Muscle of leg (tissue), 3 donors: ENCODE measurements at regions not wholly inside any gene's neighbourhood (a gene's known extent, or its start where the extent isn't known, plus 50 kb on each side); places are given as distances from the start of the nearest gene placed in this dataset.
A peak's percentile ranks its signal among the peaks of the same experiment; 100 is the strongest.

ENCODE experiments used
- DNase-seq: peaks from one replicate; pipeline ENCODE4 v3.0.0; 2013
- H3K27ac ChIP-seq: one replicate; pipeline ENCODE4 v1.5.1; 2013; ENCODE audit warnings: mild to moderate bottlenecking, low read length, control low read depth
- H3K27me3 ChIP-seq: one replicate; pipeline ENCODE4 v1.6.1; 2013; ENCODE audit warnings: low read length; ENCODE audit not compliant: control insufficient read depth, insufficient read depth
- H3K36me3 ChIP-seq: one replicate; pipeline ENCODE4 v1.6.1; 2013; ENCODE audit warnings: low read length; ENCODE audit not compliant: control insufficient read depth, insufficient read depth
- H3K4me1 ChIP-seq: one replicate; pipeline ENCODE4 v1.6.1; 2013; ENCODE audit warnings: low read length; ENCODE audit not compliant: control insufficient read depth, insufficient read depth
- H3K4me3 ChIP-seq: one replicate; pipeline ENCODE4 v1.5.1; 2013; ENCODE audit warnings: low read length, control low read depth
- H3K9me3 ChIP-seq: replicated peaks from 2 replicates; pipeline ENCODE4 v1.6.1; 2013; ENCODE audit warnings: low read depth, low read length; ENCODE audit not compliant: control insufficient read depth
- WGBS: methylation state at CpG from one replicate; pipeline ENCODE4 v1.1.5; 2013; ENCODE audit warnings: missing lambda C conversion rate; ENCODE audit not compliant: insufficient coverage; 5-methylcytosine and 5-hydroxymethylcytosine counted together

- DNase-seq, result no peak
These were observed 773.9 kb upstream of the FANCL start for GRCh38 chr2:59015027-59015426.

GRCh38 chr2:59012971-59013370 is 771.8 kb upstream of the FANCL start:
- DNase-seq, result no peak
- WGBS, result no CpG with 5 or more reads among the region's 1 CpG
- Histone ChIP-seq H3K27me3 (no peaks in the 10 kb centered on the region), H3K27ac (no peak overlapping the region), H3K36me3 (no peaks in the 10 kb centered on the region), H3K4me3 (no peak overlapping the region), H3K9me3 (no peaks in the 10 kb centered on the region), H3K4me1 (no peaks in the 10 kb centered on the region)

More at GRCh38 chr2:59015027-59015426, 773.9 kb upstream of the FANCL start:
- Histone ChIP-seq H3K27ac (no peak overlapping the region), H3K4me1 (no peaks in the 10 kb centered on the region), H3K9me3 (no peaks in the 10 kb centered on the region), H3K27me3 (no peaks in the 10 kb centered on the region), H3K4me3 (no peak overlapping the region), H3K36me3 (no peaks in the 10 kb centered on the region)
- 87% methylated on average over 3 of the region's 6 CpGs for WGBS

GRCh38 chr2:59012234-59012633 is 771.1 kb upstream of the FANCL start:
- Histone ChIP-seq H3K27ac (no peak overlapping the region), H3K36me3 (no peaks in the 10 kb centered on the region), H3K4me1 (no peaks in the 10 kb centered on the region), H3K9me3 (no peaks in the 10 kb centered on the region), H3K27me3 (no peaks in the 10 kb centered on the region), H3K4me3 (no peak overlapping the region)
- no CpG with 5 or more reads among the region's 5 CpGs for whole genome bisulfite sequencing
- DNase-seq, result no peak

- Histone ChIP-seq H3K27ac (no peak overlapping the region), H3K4me3 (no peak overlapping the region), H3K27me3 (no peaks in the 10 kb centered on the region), H3K9me3 (no peaks in the 10 kb centered on the region), H3K4me1 (no peaks in the 10 kb centered on the region), H3K36me3 (no peaks in the 10 kb centered on the region)
- DNase-seq, result no peak
These were observed 767.8 kb upstream of the FANCL start for GRCh38 chr2:59008950-59009349.

- Histone ChIP-seq H3K4me3 (no peak overlapping the region), H3K36me3 (no peaks in the 10 kb centered on the region), H3K4me1 (no peaks in the 10 kb centered on the region), H3K27ac (no peak overlapping the region), H3K27me3 (no peaks in the 10 kb centered on the region), H3K9me3 (no peaks in the 10 kb centered on the region)
- no peak for DNase-seq
- 38% methylated on average over 2 of the region's 5 CpGs for WGBS
These were observed 764.9 kb upstream of the FANCL start for GRCh38 chr2:59005836-59006615.

GRCh38 chr2:59004621-59005020 is 763.5 kb upstream of the FANCL start:
- no peak for DNase-seq
- Histone ChIP-seq H3K4me1 (no peaks in the 10 kb centered on the region), H3K36me3 (no peaks in the 10 kb centered on the region), H3K4me3 (no peak overlapping the region), H3K27me3 (no peaks in the 10 kb centered on the region), H3K9me3 (no peaks in the 10 kb centered on the region), H3K27ac (no peak overlapping the region)

GRCh38 chr2:59000796-59001195 is 759.7 kb upstream of the FANCL start:
- Histone ChIP-seq H3K27ac (no peak overlapping the region), H3K4me1 (no peaks in the 10 kb centered on the region), H3K9me3 (no peaks in the 10 kb centered on the region), H3K27me3 (no peaks in the 10 kb centered on the region), H3K4me3 (no peak overlapping the region), H3K36me3 (no peaks in the 10 kb centered on the region)
- WGBS, result no CpG with 5 or more reads among the region's 2 CpGs
- DNase-seq, result no peak

- Histone ChIP-seq H3K4me3 (no peak overlapping the region), H3K9me3 (no peaks in the 10 kb centered on the region), H3K27me3 (no peaks in the 10 kb centered on the region), H3K36me3 (no peaks in the 10 kb centered on the region), H3K27ac (peak overlapping the region; percentile 42), H3K4me1 (no peaks in the 10 kb centered on the region)
- WGBS, result 31% methylated on average over 2 of the region's 4 CpGs
- DNase-seq, result peak; percentile 88
These were observed 751.1 kb upstream of the FANCL start for GRCh38 chr2:58992062-58992706.

GRCh38 chr2:58991357-58991756 is 750.2 kb upstream of the FANCL start:
- H3K27me3 ChIP-seq, result no peaks in the 10 kb centered on the region
- H3K4me1 ChIP-seq, result no peaks in the 10 kb centered on the region
- no peaks in the 10 kb centered on the region for H3K9me3 ChIP-seq
- H3K36me3 ChIP-seq, result no peaks in the 10 kb centered on the region
- no peak overlapping the region for H3K27ac ChIP-seq
- WGBS, result 90% methylated on average over 2 of the region's 5 CpGs
- no peak for DNase-seq
- H3K4me3 ChIP-seq, result no peak overlapping the region

GRCh38 chr2:58985541-58985940 is 744.4 kb upstream of the FANCL start:
- no peak overlapping the region for H3K4me3 ChIP-seq
- H3K27ac ChIP-seq, result no peak overlapping the region
- WGBS, result no CpG with 5 or more reads among the region's 2 CpGs
- H3K27me3 ChIP-seq, result no peaks in the 10 kb centered on the region
- no peak for DNase-seq
- no peaks in the 10 kb centered on the region for H3K4me1 ChIP-seq
- H3K9me3 ChIP-seq, result no peaks in the 10 kb centered on the region
- no peaks in the 10 kb centered on the region for H3K36me3 ChIP-seq
